SK-N-SH (cell line): ENCODE measurements at regions not wholly inside any gene's neighbourhood (a gene's known extent, or its start where the extent isn't known, plus 50 kb on each side); places are given as distances from the start of the nearest gene placed in this dataset.

Experiments
- FOSL2 ChIP-seq: IDR thresholded peaks from 2 replicates; pipeline ENCODE4 v1.4.0; 2012; ENCODE audit warnings: low read depth, mild to moderate bottlenecking, moderate library complexity, borderline replicate concordance
- FOXM1 ChIP-seq: IDR thresholded peaks from 2 replicates; pipeline ENCODE4 v1.4.0; 2012; ENCODE audit warnings: low read depth, mild to moderate bottlenecking
- GATA2 ChIP-seq: sonication (generic); formaldehyde crosslinking; IDR thresholded peaks from 2 replicates; pipeline ENCODE4 v1.5.0; 2020; ENCODE audit warnings: mild to moderate bottlenecking, missing genetic modification reagents
- MEF2A ChIP-seq: IDR thresholded peaks from 2 replicates; pipeline ENCODE4 v1.4.0; 2012; ENCODE audit warnings: low read depth, borderline replicate concordance
- POLR2AphosphoS5 ChIP-seq: IDR thresholded peaks from 2 replicates; pipeline ENCODE4 v1.6.1; 2012; ENCODE audit warnings: low read depth, low read length
- RCOR1 ChIP-seq: fragments of 150-350 bp; IDR thresholded peaks from 2 replicates; pipeline ENCODE4 v1.6.1; 2017; ENCODE audit warnings: antibody characterized with exemption, low read length
- RFX5 ChIP-seq: IDR thresholded peaks from 2 replicates; pipeline ENCODE4 v1.6.1; 2012; ENCODE audit warnings: mild to moderate bottlenecking, improper control_type of control experiment, low read length
- TEAD4 ChIP-seq: IDR thresholded peaks from 2 replicates; pipeline ENCODE4 v1.4.0; 2012; ENCODE audit warnings: mild to moderate bottlenecking, borderline replicate concordance; ENCODE audit not compliant: insufficient read depth
- YY1 ChIP-seq: IDR thresholded peaks from 2 replicates; pipeline ENCODE4 v1.4.0; 2012; ENCODE audit warnings: low read depth, mild to moderate bottlenecking
- TF ChIP-seq, protein P1 (sequence below): fragments of 200-600 bp; sonication (generic); IDR thresholded peaks from 2 replicates; pipeline ENCODE4 v1.6.1; 2017; ENCODE audit warnings: antibody characterized with exemption, mild to moderate bottlenecking, moderate library complexity
- TF ChIP-seq, protein P2 (sequence below): IDR thresholded peaks from 2 replicates; pipeline ENCODE4; 2012
- TF ChIP-seq, protein P3 (sequence below): IDR thresholded peaks from 2 replicates; pipeline ENCODE4 v1.4.0; 2012; ENCODE audit warnings: low read depth
- TF ChIP-seq, protein P4 (sequence below): IDR thresholded peaks from 2 replicates; pipeline ENCODE4 v1.4.0; 2012; ENCODE audit warnings: low read depth, borderline replicate concordance
- TF ChIP-seq, protein P5 (sequence below): IDR thresholded peaks from 2 replicates; pipeline ENCODE4 v1.6.1; 2012; ENCODE audit warnings: mild to moderate bottlenecking, low read depth, low read length, moderate library complexity

DNA sequence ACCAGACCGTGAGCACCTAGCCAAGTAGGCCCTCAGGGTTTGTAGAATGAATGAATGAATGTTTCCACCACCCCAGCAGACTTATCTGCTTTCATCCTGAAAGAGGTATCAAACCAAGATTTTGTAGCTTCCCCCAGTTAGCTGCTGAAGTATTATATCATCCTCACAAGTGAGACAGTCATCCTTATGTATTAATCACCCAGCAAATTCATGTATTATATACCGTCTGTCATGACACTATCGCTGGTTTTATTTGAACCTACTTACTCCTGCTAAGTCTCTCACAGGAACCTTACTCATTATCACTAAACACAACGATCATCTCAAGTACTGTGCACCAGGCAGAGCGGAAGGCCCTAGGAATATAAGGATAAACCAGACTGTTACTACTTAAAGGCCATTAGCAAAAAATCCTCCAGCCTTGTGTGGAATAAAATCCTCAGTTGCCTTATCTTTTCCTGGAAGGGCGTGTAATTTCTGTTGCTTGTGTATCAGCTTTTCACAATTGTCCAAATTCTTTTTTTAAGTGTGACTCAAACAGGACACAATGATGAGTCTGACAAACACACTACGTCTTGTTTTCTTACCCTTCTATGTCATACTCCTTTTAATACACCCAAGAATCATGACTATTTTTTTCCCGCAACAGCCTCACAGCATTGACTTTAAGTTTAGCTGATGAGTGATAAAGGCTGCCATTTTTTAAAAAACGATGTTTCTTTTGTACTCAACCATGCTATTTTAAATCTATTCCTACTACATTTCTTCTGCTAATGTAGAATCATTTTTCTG, 176.1 kb upstream of the KLF14 start:
- TF ChIP-seq POLR2AphosphoS5 (no peak; the same call in none of the 2 replicates), GATA2 (CRISPR knock-in tag) (no peak), FOSL2 (no peak), RFX5 (no peak), TEAD4 (no peak), FOXM1 (no peak), RCOR1 (no peak), MEF2A (no peak), YY1 (no peak)
- TF ChIP-seq, protein P1, sequence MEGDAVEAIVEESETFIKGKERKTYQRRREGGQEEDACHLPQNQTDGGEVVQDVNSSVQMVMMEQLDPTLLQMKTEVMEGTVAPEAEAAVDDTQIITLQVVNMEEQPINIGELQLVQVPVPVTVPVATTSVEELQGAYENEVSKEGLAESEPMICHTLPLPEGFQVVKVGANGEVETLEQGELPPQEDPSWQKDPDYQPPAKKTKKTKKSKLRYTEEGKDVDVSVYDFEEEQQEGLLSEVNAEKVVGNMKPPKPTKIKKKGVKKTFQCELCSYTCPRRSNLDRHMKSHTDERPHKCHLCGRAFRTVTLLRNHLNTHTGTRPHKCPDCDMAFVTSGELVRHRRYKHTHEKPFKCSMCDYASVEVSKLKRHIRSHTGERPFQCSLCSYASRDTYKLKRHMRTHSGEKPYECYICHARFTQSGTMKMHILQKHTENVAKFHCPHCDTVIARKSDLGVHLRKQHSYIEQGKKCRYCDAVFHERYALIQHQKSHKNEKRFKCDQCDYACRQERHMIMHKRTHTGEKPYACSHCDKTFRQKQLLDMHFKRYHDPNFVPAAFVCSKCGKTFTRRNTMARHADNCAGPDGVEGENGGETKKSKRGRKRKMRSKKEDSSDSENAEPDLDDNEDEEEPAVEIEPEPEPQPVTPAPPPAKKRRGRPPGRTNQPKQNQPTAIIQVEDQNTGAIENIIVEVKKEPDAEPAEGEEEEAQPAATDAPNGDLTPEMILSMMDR: no peak
- TF ChIP-seq, protein P2, sequence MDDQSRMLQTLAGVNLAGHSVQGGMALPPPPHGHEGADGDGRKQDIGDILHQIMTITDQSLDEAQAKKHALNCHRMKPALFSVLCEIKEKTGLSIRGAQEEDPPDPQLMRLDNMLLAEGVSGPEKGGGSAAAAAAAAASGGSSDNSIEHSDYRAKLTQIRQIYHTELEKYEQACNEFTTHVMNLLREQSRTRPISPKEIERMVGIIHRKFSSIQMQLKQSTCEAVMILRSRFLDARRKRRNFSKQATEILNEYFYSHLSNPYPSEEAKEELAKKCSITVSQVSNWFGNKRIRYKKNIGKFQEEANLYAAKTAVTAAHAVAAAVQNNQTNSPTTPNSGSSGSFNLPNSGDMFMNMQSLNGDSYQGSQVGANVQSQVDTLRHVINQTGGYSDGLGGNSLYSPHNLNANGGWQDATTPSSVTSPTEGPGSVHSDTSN: no peak; the same call in 1 of the 2 replicates
- TF ChIP-seq, protein P3, sequence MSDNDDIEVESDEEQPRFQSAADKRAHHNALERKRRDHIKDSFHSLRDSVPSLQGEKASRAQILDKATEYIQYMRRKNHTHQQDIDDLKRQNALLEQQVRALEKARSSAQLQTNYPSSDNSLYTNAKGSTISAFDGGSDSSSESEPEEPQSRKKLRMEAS: no peak
- TF ChIP-seq, protein P4, sequence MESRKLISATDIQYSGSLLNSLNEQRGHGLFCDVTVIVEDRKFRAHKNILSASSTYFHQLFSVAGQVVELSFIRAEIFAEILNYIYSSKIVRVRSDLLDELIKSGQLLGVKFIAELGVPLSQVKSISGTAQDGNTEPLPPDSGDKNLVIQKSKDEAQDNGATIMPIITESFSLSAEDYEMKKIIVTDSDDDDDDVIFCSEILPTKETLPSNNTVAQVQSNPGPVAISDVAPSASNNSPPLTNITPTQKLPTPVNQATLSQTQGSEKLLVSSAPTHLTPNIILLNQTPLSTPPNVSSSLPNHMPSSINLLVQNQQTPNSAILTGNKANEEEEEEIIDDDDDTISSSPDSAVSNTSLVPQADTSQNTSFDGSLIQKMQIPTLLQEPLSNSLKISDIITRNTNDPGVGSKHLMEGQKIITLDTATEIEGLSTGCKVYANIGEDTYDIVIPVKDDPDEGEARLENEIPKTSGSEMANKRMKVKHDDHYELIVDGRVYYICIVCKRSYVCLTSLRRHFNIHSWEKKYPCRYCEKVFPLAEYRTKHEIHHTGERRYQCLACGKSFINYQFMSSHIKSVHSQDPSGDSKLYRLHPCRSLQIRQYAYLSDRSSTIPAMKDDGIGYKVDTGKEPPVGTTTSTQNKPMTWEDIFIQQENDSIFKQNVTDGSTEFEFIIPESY: no peak
- TF ChIP-seq, protein P5, sequence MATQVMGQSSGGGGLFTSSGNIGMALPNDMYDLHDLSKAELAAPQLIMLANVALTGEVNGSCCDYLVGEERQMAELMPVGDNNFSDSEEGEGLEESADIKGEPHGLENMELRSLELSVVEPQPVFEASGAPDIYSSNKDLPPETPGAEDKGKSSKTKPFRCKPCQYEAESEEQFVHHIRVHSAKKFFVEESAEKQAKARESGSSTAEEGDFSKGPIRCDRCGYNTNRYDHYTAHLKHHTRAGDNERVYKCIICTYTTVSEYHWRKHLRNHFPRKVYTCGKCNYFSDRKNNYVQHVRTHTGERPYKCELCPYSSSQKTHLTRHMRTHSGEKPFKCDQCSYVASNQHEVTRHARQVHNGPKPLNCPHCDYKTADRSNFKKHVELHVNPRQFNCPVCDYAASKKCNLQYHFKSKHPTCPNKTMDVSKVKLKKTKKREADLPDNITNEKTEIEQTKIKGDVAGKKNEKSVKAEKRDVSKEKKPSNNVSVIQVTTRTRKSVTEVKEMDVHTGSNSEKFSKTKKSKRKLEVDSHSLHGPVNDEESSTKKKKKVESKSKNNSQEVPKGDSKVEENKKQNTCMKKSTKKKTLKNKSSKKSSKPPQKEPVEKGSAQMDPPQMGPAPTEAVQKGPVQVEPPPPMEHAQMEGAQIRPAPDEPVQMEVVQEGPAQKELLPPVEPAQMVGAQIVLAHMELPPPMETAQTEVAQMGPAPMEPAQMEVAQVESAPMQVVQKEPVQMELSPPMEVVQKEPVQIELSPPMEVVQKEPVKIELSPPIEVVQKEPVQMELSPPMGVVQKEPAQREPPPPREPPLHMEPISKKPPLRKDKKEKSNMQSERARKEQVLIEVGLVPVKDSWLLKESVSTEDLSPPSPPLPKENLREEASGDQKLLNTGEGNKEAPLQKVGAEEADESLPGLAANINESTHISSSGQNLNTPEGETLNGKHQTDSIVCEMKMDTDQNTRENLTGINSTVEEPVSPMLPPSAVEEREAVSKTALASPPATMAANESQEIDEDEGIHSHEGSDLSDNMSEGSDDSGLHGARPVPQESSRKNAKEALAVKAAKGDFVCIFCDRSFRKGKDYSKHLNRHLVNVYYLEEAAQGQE: no peak
